Neural progenitor cell (in vitro differentiated cells): ENCODE measurements at regions not wholly inside any gene's neighbourhood (a gene's known extent, or its start where the extent isn't known, plus 50 kb on each side); places are given as distances from the start of the nearest gene placed in this dataset.
A peak's percentile ranks its signal among the peaks of the same experiment; 100 is the strongest.

Experiments used
- DNase-seq: peaks from one replicate; pipeline ENCODE4 v3.0.0-alpha.2; 2016; ENCODE audit warnings: low spot score
- H2AFZ ChIP-seq: fragments of 200-600 bp; sonication (generic); replicated peaks from 2 replicates; pipeline ENCODE4 v1.6.1; 2016; ENCODE audit warnings: antibody characterized with exemption
- H3F3A ChIP-seq: fragments of 200-600 bp; sonication (generic); 2 replicates; pipeline ENCODE4 v1.6.1; 2016; ENCODE audit warnings: antibody characterized with exemption, low read depth
- H3K27ac ChIP-seq: fragments of 200-600 bp; sonication (generic); 2 replicates; pipeline ENCODE4 v1.5.1; 2016; ENCODE audit warnings: mild to moderate bottlenecking
- H3K27me3 ChIP-seq: fragments of 200-600 bp; sonication (generic); 2 replicates; pipeline ENCODE4 v1.6.1; 2016; ENCODE audit warnings: mild to moderate bottlenecking, moderate library complexity
- H3K36me3 ChIP-seq: fragments of 200-600 bp; sonication (generic); 2 replicates; pipeline ENCODE4 v1.5.1; 2016
- H3K4me1 ChIP-seq: fragments of 200-600 bp; sonication (generic); 2 replicates; pipeline ENCODE4 v1.6.1; 2016; ENCODE audit warnings: mixed run types
- H3K4me2 ChIP-seq: fragments of 200-600 bp; sonication (generic); 2 replicates; pipeline ENCODE4 v1.6.1; 2016
- H3K4me3 ChIP-seq: fragments of 200-600 bp; sonication (generic); 2 replicates; pipeline ENCODE4 v1.5.1; 2016
- H3K79me2 ChIP-seq: fragments of 200-600 bp; sonication (generic); 2 replicates; pipeline ENCODE4 v1.6.1; 2016; ENCODE audit warnings: low read depth
- H3K9ac ChIP-seq: fragments of 200-600 bp; sonication (generic); 2 replicates; pipeline ENCODE4 v1.6.1; 2016
- H3K9me3 ChIP-seq: fragments of 200-600 bp; sonication (generic); 2 replicates; pipeline ENCODE4 v1.5.1; 2016; ENCODE audit warnings: low read depth
- H4K20me1 ChIP-seq: fragments of 200-600 bp; sonication (generic); 2 replicates; pipeline ENCODE4 v1.6.1; 2016; ENCODE audit warnings: low read depth
- H3K27ac Mint-ChIP-seq: 3 replicates; pipeline ENCODE4 v1.8.0; 2021; ENCODE audit warnings: mixed read lengths
- H3K27me3 Mint-ChIP-seq: 2 replicates; pipeline ENCODE4 v1.8.0; 2022; ENCODE audit warnings: low read depth, mild to moderate bottlenecking, inconsistent platforms, moderate library complexity, mixed read lengths; ENCODE audit not compliant: insufficient read depth
- H3K36me3 Mint-ChIP-seq: 3 replicates; pipeline ENCODE4 v1.8.0; 2021; ENCODE audit warnings: mixed read lengths
- H3K4me1 Mint-ChIP-seq: 3 replicates; pipeline ENCODE4 v1.8.0; 2021; ENCODE audit warnings: mixed read lengths
- H3K4me3 Mint-ChIP-seq: 3 replicates; pipeline ENCODE4 v1.8.0; 2021; ENCODE audit warnings: mild to moderate bottlenecking, moderate library complexity, mixed read lengths
- H3K9me3 Mint-ChIP-seq: 3 replicates; pipeline ENCODE4 v1.8.0; 2020; ENCODE audit warnings: mixed read lengths
- EZH2 ChIP-seq: fragments of 200-600 bp; sonication (generic); IDR thresholded peaks from 2 replicates; pipeline ENCODE4 v1.6.1; 2017; ENCODE audit warnings: antibody characterized with exemption, mild to moderate bottlenecking, moderate library complexity
- EZH2phosphoT487 ChIP-seq: fragments of 200-600 bp; sonication (generic); IDR thresholded peaks from 2 replicates; pipeline ENCODE4 v1.6.1; 2017; ENCODE audit warnings: antibody characterized with exemption
- TF ChIP-seq, protein P1 (sequence below): fragments of 200-600 bp; sonication (generic); IDR thresholded peaks from 2 replicates; pipeline ENCODE4 v1.5.1; 2017; ENCODE audit warnings: antibody characterized with exemption, mild to moderate bottlenecking

DNA sequence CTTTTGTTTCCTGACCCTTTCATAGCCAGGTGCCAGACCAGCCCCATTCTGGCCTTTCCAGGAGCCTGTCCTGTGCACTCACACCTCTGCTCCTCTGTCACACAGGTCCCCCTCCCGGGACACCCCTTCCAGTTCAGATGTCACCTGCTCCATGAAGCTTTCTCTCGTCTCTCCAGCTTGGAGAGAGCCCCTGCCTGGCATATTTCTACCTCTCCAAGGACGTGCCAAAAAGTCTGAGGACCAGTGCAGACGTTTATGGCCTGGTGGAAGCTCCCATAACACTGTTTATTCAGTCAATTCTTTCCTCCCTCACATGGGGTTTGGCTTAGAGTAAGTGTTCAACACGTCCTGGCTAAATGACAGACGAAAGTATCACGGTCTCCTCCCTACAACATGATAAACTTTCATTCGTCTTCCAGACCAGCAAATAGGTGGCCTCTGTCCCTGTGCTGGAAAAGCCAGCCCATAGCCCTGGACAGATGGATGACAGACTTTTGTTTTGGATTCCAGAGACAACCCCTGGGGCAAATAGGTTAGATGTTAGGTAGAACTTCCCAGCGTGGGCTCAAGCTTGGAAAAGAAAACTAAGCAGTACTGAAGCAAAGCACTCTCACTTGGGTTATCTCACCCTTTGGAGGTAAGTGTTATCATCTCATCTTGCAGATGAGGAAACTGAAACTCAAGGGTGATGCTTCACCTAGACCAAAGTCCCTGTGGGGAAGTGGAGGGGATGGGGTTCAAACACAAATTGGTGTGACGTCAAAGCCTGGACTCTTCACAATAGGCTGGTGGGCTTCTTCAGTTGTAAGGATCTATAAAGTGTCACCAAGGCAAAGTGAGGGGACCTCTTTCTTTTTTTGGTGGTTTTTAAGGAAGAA lies 52.9 kb upstream of the ECE1 start:
- Mint-ChIP-seq H3K4me3 (peak overlapping the region; percentile 89), H3K36me3 (no peaks in the 10 kb centered on the region), H3K27me3 (peaks cover 2% of the 10 kb centered on the region), H3K27ac (no peak overlapping the region), H3K9me3 (no peaks in the 10 kb centered on the region), H3K4me1 (peaks cover 45% of the 10 kb centered on the region)
- Histone ChIP-seq H3K9me3 (no peaks in the 10 kb centered on the region), H3F3A (peaks cover 17% of the 10 kb centered on the region), H3K27ac (no peak overlapping the region), H3K4me2 (peak overlapping the region; percentile 78), H3K9ac (no peak overlapping the region), H3K4me3 (no peak overlapping the region), H3K27me3 (peaks cover 44% of the 10 kb centered on the region), H3K79me2 (peaks cover 12% of the 10 kb centered on the region), H3K4me1 (peaks cover 12% of the 10 kb centered on the region), H2AFZ (no peak overlapping the region), H3K36me3 (no peaks in the 10 kb centered on the region), H4K20me1 (peaks cover 31% of the 10 kb centered on the region)
- no peak for TF ChIP-seq EZH2phosphoT487
- TF ChIP-seq, protein P1, sequence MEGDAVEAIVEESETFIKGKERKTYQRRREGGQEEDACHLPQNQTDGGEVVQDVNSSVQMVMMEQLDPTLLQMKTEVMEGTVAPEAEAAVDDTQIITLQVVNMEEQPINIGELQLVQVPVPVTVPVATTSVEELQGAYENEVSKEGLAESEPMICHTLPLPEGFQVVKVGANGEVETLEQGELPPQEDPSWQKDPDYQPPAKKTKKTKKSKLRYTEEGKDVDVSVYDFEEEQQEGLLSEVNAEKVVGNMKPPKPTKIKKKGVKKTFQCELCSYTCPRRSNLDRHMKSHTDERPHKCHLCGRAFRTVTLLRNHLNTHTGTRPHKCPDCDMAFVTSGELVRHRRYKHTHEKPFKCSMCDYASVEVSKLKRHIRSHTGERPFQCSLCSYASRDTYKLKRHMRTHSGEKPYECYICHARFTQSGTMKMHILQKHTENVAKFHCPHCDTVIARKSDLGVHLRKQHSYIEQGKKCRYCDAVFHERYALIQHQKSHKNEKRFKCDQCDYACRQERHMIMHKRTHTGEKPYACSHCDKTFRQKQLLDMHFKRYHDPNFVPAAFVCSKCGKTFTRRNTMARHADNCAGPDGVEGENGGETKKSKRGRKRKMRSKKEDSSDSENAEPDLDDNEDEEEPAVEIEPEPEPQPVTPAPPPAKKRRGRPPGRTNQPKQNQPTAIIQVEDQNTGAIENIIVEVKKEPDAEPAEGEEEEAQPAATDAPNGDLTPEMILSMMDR = no peak
- no peak for TF ChIP-seq EZH2
- no peak for DNase-seq

DNA sequence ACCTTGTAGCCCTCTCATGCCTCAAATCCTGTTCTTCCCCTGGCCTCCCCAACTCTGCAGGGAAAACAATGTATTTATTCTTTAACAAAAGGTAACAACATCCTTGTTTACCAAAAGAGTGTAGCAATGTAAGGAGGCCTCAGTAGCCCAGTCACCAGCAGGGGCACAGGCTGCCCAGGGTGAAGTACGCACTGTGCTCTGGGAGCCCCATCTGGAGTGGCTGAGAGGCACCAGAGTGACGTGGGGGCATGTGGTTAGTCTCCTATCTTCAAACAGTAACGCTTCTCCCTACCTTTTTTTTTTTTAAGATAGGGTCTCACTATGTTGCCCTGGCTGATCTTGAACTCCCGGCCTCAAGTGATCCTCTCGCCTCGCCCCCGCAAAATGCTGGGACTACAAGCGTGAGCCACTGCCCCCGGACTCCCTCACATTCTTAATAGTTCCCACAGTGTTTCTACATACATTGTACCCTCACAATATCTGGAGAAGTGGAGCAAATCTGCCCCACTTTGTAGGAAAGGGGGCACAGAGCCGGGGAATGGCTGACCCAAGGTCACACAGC lies 51.3 kb upstream of the ECE1 start:
- peak overlapping the region; percentile 27 for H3K27ac Mint-ChIP-seq
- H2AFZ ChIP-seq = no peak overlapping the region
- H3K9me3 ChIP-seq = no peaks in the 10 kb centered on the region
- H4K20me1 ChIP-seq = peaks cover 45% of the 10 kb centered on the region
- H3K27me3 ChIP-seq = peaks cover 33% of the 10 kb centered on the region
- DNase-seq = no peak
- peaks cover 5% of the 10 kb centered on the region for H3F3A ChIP-seq
- H3K9ac ChIP-seq = no peak overlapping the region
- peaks cover 2% of the 10 kb centered on the region for H3K27me3 Mint-ChIP-seq
- H3K4me2 ChIP-seq = no peak overlapping the region
- no peak overlapping the region for H3K4me3 Mint-ChIP-seq
- no peaks in the 10 kb centered on the region for H3K36me3 Mint-ChIP-seq
- H3K36me3 ChIP-seq = no peaks in the 10 kb centered on the region
- H3K27ac ChIP-seq = no peak overlapping the region
- H3K4me1 Mint-ChIP-seq = peaks cover 60% of the 10 kb centered on the region
- no peaks in the 10 kb centered on the region for H3K9me3 Mint-ChIP-seq
- H3K4me1 ChIP-seq = peaks cover 6% of the 10 kb centered on the region
- TF ChIP-seq EZH2phosphoT487 = no peak
- TF ChIP-seq EZH2 = no peak
- TF ChIP-seq, protein P1 = no peak
- peaks cover 12% of the 10 kb centered on the region for H3K79me2 ChIP-seq
- H3K4me3 ChIP-seq = no peak overlapping the region

DNA sequence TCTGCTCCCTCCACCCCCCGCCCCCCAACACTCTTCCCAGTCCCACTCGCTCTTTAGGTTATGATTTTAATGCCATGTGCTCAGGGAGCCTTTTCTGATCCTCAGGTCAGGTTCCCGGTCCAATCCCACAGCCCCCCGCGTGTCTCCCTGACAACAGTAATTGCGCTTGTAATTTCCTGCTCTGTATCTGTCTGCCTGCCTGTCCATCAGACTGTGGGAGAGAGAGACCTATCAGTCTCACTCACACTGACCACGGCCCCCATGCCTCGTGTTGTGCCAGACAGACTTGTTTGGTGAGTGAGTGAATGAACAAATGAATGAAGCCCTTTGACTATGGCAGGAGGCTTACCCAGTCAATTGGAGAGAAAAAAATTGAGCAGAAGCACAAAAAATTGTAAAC lies 50.8 kb upstream of the ECE1 start:
- TF ChIP-seq EZH2 (no peak), EZH2phosphoT487 (no peak)
- no peak for DNase-seq
- Histone ChIP-seq H3K9ac (no peak overlapping the region), H3K4me1 (no peaks in the 10 kb centered on the region), H3F3A (no peaks in the 10 kb centered on the region), H3K4me2 (no peak overlapping the region), H4K20me1 (peaks cover 47% of the 10 kb centered on the region), H3K27ac (no peak overlapping the region), H3K36me3 (no peaks in the 10 kb centered on the region), H3K27me3 (peaks cover 27% of the 10 kb centered on the region), H2AFZ (no peak overlapping the region), H3K79me2 (peaks cover 12% of the 10 kb centered on the region), H3K4me3 (no peak overlapping the region), H3K9me3 (no peaks in the 10 kb centered on the region)
- Mint-ChIP-seq H3K4me1 (peaks cover 60% of the 10 kb centered on the region), H3K27ac (no peak overlapping the region), H3K27me3 (peaks cover 2% of the 10 kb centered on the region), H3K4me3 (no peak overlapping the region), H3K9me3 (no peaks in the 10 kb centered on the region), H3K36me3 (no peaks in the 10 kb centered on the region)
